OCI-LY3 (cell line): ENCODE measurements at regions not wholly inside any gene's neighbourhood (a gene's known extent, or its start where the extent isn't known, plus 50 kb on each side); places are given as distances from the start of the nearest gene placed in this dataset.

Experiments used
- CTCF ChIP-seq: fragments of 200-600, 300-600 bp; sonication (generic); IDR thresholded peaks from 2 replicates; pipeline ENCODE4 v1.5.1; 2014; ENCODE audit warnings: antibody characterized with exemption, low read length, low read depth
- EZH2phosphoT487 ChIP-seq: fragments of 200-600 bp; shearing (Covaris generic); IDR thresholded peaks from 2 replicates; pipeline ENCODE4 v1.6.1; 2018; ENCODE audit warnings: antibody characterized with exemption, mixed run types, low read depth

- TF ChIP-seq CTCF (no peak), EZH2phosphoT487 (no peak)
Observed at GRCh38 chr1:208923456-208923855, 660.1 kb upstream of the CAMK1G start.
